ENCODE measurements at regions not wholly inside any gene's neighbourhood (a gene's known extent, or its start where the extent isn't known, plus 50 kb on each side); places are given as distances from the start of the nearest gene placed in this dataset.

- H3K27ac Mint-ChIP-seq: no peak overlapping the region
- no peaks in the 10 kb centered on the region for H3K4me1 Mint-ChIP-seq
- ATAC-seq (no peak), DNase-seq (ENCODE audit: low spot score in 2 of 2) (no peak)
- no peaks in the 10 kb centered on the region for H3K36me3 Mint-ChIP-seq
- H3K4me3 Mint-ChIP-seq: no peak overlapping the region
- no peaks in the 10 kb centered on the region for H3K9me3 Mint-ChIP-seq
These were observed 369.4 kb downstream of the SOX2 start for GRCh38 chr3:182081096-182081495.

GRCh38 chr3:182083112-182083511 is 371.4 kb downstream of the SOX2 start:
- DNase-seq (ENCODE audit: low spot score in 2 of 2): no peak
- no peak for ATAC-seq

GRCh38 chr3:182092662-182093262 is 381.0 kb downstream of the SOX2 start:
- Mint-ChIP-seq H3K4me1 (no peaks in the 10 kb centered on the region), H3K4me3 (no peak overlapping the region), H3K27ac (no peak overlapping the region), H3K36me3 (no peaks in the 10 kb centered on the region), H3K9me3 (peaks cover 14% of the 10 kb centered on the region)
- ATAC-seq: no peak
- DNase-seq (ENCODE audit: low spot score in 2 of 2): no peak

More at GRCh38 chr3:182083112-182083511, 371.4 kb downstream of the SOX2 start:
- Mint-ChIP-seq H3K4me1 (no peaks in the 10 kb centered on the region), H3K9me3 (peaks cover 4% of the 10 kb centered on the region), H3K4me3 (no peak overlapping the region), H3K36me3 (no peaks in the 10 kb centered on the region), H3K27ac (no peak overlapping the region)

GRCh38 chr3:182094321-182094720 is 382.6 kb downstream of the SOX2 start:
- no peaks in the 10 kb centered on the region for H3K4me1 Mint-ChIP-seq
- H3K27ac Mint-ChIP-seq: no peak overlapping the region
- peaks cover 10% of the 10 kb centered on the region for H3K9me3 Mint-ChIP-seq
- no peaks in the 10 kb centered on the region for H3K36me3 Mint-ChIP-seq
- DNase-seq (ENCODE audit: low spot score in 2 of 2) (no peak), ATAC-seq (no peak)
- no peak overlapping the region for H3K4me3 Mint-ChIP-seq

GRCh38 chr3:182104881-182105280 is 393.2 kb downstream of the SOX2 start:
- Mint-ChIP-seq H3K4me3 (no peak overlapping the region), H3K36me3 (no peaks in the 10 kb centered on the region), H3K27ac (no peak overlapping the region), H3K9me3 (peaks cover 9% of the 10 kb centered on the region), H3K4me1 (no peaks in the 10 kb centered on the region)
- no peak for DNase-seq (ENCODE audit: low spot score in 2 of 2)
- no peak for ATAC-seq

GRCh38 chr3:182105875-182106274 is 394.1 kb downstream of the SOX2 start:
- Mint-ChIP-seq H3K9me3 (peaks cover 11% of the 10 kb centered on the region), H3K4me3 (no peak overlapping the region), H3K36me3 (no peaks in the 10 kb centered on the region), H3K27ac (no peak overlapping the region), H3K4me1 (no peaks in the 10 kb centered on the region)
- ATAC-seq (no peak), DNase-seq (ENCODE audit: low spot score in 2 of 2) (no peak)

GRCh38 chr3:182108371-182108770 is 396.6 kb downstream of the SOX2 start:
- Mint-ChIP-seq H3K27ac (no peak overlapping the region), H3K4me3 (no peak overlapping the region), H3K9me3 (peaks cover 9% of the 10 kb centered on the region), H3K36me3 (no peaks in the 10 kb centered on the region), H3K4me1 (no peaks in the 10 kb centered on the region)
- DNase-seq (ENCODE audit: low spot score in 2 of 2) (no peak), ATAC-seq (no peak)

GRCh38 chr3:182111967-182112366 is 400.2 kb downstream of the SOX2 start:
- H3K4me3 Mint-ChIP-seq: no peak overlapping the region
- no peaks in the 10 kb centered on the region for H3K36me3 Mint-ChIP-seq
- peaks cover 13% of the 10 kb centered on the region for H3K9me3 Mint-ChIP-seq
- no peak overlapping the region for H3K27ac Mint-ChIP-seq
- ATAC-seq (no peak), DNase-seq (ENCODE audit: low spot score in 2 of 2) (no peak)
- H3K4me1 Mint-ChIP-seq: no peaks in the 10 kb centered on the region

- Mint-ChIP-seq H3K4me1 (no peaks in the 10 kb centered on the region), H3K27ac (no peak overlapping the region), H3K4me3 (no peak overlapping the region), H3K9me3 (peaks cover 10% of the 10 kb centered on the region), H3K36me3 (no peaks in the 10 kb centered on the region)
- ATAC-seq (peak; percentile 8), DNase-seq (ENCODE audit: low spot score in 2 of 2) (no peak)
These were observed 403.7 kb downstream of the SOX2 start for GRCh38 chr3:182115328-182116015.

GRCh38 chr3:182116386-182116785 is 404.7 kb downstream of the SOX2 start:
- Mint-ChIP-seq H3K4me1 (no peaks in the 10 kb centered on the region), H3K27ac (no peak overlapping the region), H3K9me3 (peaks cover 6% of the 10 kb centered on the region), H3K36me3 (no peaks in the 10 kb centered on the region), H3K4me3 (no peak overlapping the region)
- DNase-seq (ENCODE audit: low spot score in 2 of 2): no peak
- ATAC-seq: no peak

- Mint-ChIP-seq H3K4me1 (no peaks in the 10 kb centered on the region), H3K4me3 (no peak overlapping the region), H3K36me3 (no peaks in the 10 kb centered on the region), H3K27ac (no peak overlapping the region), H3K9me3 (peaks cover 6% of the 10 kb centered on the region)
- DNase-seq (ENCODE audit: low spot score in 2 of 2) (no peak), ATAC-seq (no peak)
These were observed 405.4 kb downstream of the SOX2 start for GRCh38 chr3:182117131-182117530.

GRCh38 chr3:182117583-182117982 is 405.9 kb downstream of the SOX2 start:
- ATAC-seq: no peak
- Mint-ChIP-seq H3K27ac (no peak overlapping the region), H3K4me1 (no peaks in the 10 kb centered on the region), H3K9me3 (peaks cover 6% of the 10 kb centered on the region), H3K4me3 (no peak overlapping the region), H3K36me3 (no peaks in the 10 kb centered on the region)
- no peak for DNase-seq (ENCODE audit: low spot score in 2 of 2)

- Mint-ChIP-seq H3K9me3 (peaks cover 6% of the 10 kb centered on the region), H3K4me3 (no peak overlapping the region), H3K27ac (no peak overlapping the region), H3K36me3 (no peaks in the 10 kb centered on the region), H3K4me1 (no peaks in the 10 kb centered on the region)
- DNase-seq (ENCODE audit: low spot score in 2 of 2) (no peak), ATAC-seq (no peak)
These were observed 406.3 kb downstream of the SOX2 start for GRCh38 chr3:182118066-182118465.

GRCh38 chr3:182121401-182121800 is 409.7 kb downstream of the SOX2 start:
- Mint-ChIP-seq H3K27ac (no peak overlapping the region), H3K4me3 (no peak overlapping the region), H3K9me3 (peaks cover 2% of the 10 kb centered on the region), H3K4me1 (no peaks in the 10 kb centered on the region), H3K36me3 (no peaks in the 10 kb centered on the region)
- no peak for ATAC-seq
- no peak for DNase-seq (ENCODE audit: low spot score in 2 of 2)

GRCh38 chr3:182122779-182123178 is 411.1 kb downstream of the SOX2 start:
- no peak overlapping the region for H3K4me3 Mint-ChIP-seq
- no peaks in the 10 kb centered on the region for H3K36me3 Mint-ChIP-seq
- no peaks in the 10 kb centered on the region for H3K4me1 Mint-ChIP-seq
- peaks cover 6% of the 10 kb centered on the region for H3K9me3 Mint-ChIP-seq
- H3K27ac Mint-ChIP-seq: no peak overlapping the region
- ATAC-seq (no peak), DNase-seq (ENCODE audit: low spot score in 2 of 2) (no peak)

GRCh38 chr3:182124187-182124586 is 412.5 kb downstream of the SOX2 start:
- ATAC-seq (no peak), DNase-seq (ENCODE audit: low spot score in 2 of 2) (no peak)
- Mint-ChIP-seq H3K36me3 (no peaks in the 10 kb centered on the region), H3K4me3 (no peak overlapping the region), H3K9me3 (peaks cover 3% of the 10 kb centered on the region), H3K4me1 (no peaks in the 10 kb centered on the region), H3K27ac (no peak overlapping the region)
